ENCODE measurements at regions not wholly inside any gene's neighbourhood (a gene's known extent, or its start where the extent isn't known, plus 50 kb on each side); places are given as distances from the start of the nearest gene placed in this dataset.

DNA sequence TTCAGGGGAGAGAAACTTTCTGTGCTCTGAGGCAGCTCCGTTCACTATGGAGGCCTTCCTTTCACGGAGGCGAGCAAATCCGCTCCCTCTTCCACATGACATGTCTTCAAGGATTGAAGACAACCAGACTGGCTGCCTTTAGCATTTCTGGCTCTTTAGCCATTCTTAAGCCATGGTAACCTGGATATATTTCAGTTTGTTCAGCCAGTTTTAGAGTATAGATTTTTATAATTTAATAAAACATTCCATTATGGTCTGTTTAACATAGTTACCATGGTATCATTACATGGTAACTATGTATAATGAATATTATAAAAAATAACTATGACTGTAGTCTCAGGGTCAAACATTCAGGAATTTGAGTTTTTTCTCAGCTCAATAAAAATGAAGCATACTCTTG, 54.2 kb upstream of the NFIA start:
- TF ChIP-seq POLR2AphosphoS5 (IDR thresholded peaks at IDR 0.05) (no peak), POLR2A (IDR thresholded peaks at IDR 0.05) (no peak)

All from breast epithelium (tissue), 3 donors.